ENCODE measurements at regions not wholly inside any gene's neighbourhood (a gene's known extent, or its start where the extent isn't known, plus 50 kb on each side); places are given as distances from the start of the nearest gene placed in this dataset.

GRCh38 chr5:18566671-18567070 is 932.4 kb downstream of the TAF11L14 start:
- Histone ChIP-seq H3K4me1 (ENCODE audit: control insufficient read depth, insufficient read depth, low read length) (no peaks in the 10 kb centered on the region), H4K8ac (ENCODE audit: low read depth in 2 of 2, low read length in 2 of 2) (no peak overlapping the region), H3K4me3 (ENCODE audit: insufficient read depth, low read depth, low read length) (no peak overlapping the region), H2BK20ac (ENCODE audit: low read depth, low read length) (no peak overlapping the region), H3K9me1 (ENCODE audit: insufficient read depth, low read length) (no peaks in the 10 kb centered on the region), H3K79me1 (ENCODE audit: low read depth in 1 of 2, low read length in 2 of 2) (no peaks in the 10 kb centered on the region), H4K20me1 (ENCODE audit: insufficient read depth, low read length) (no peaks in the 10 kb centered on the region), H2BK15ac (ENCODE audit: low read depth, low read length) (no peak overlapping the region), H3K4ac (ENCODE audit: low read depth, low read length) (no peak overlapping the region), H2AK5ac (ENCODE audit: low read depth, low read length) (no peak overlapping the region), H2BK5ac (ENCODE audit: low read depth, low read length, poor library complexity, severe bottlenecking) (no peak overlapping the region), H3K18ac (ENCODE audit: low read depth, low read length) (no peak overlapping the region), H3K23ac (ENCODE audit: low read depth, low read length) (no peak overlapping the region), H3K36me3 (ENCODE audit: control insufficient read depth, insufficient read depth, low read length) (no peaks in the 10 kb centered on the region), H3K14ac (replicated peaks; ENCODE audit: low read depth, low read length) (no peak overlapping the region), H3K56ac (ENCODE audit: extremely low read depth, insufficient read depth, low read length) (no peak overlapping the region), H2BK120ac (ENCODE audit: low read depth, low read length) (no peak overlapping the region), H4K91ac (ENCODE audit: insufficient read depth, low read depth, low read length) (no peak overlapping the region), H3K27ac (ENCODE audit: insufficient read depth, low read length) (no peak overlapping the region), H3K9me3 (ENCODE audit: control insufficient read depth, insufficient read depth, low read length) (peaks cover 2% of the 10 kb centered on the region; the same call in 1 of the 2 replicates), H2AFZ (replicated peaks; ENCODE audit: low read length, poor library complexity) (no peak overlapping the region), H3K4me2 (ENCODE audit: low read depth, low read length) (no peak overlapping the region), H4K5ac (ENCODE audit: low read depth, low read length) (no peak overlapping the region), H2AK9ac (replicated peaks; ENCODE audit: low read depth, low read length, poor library complexity) (no peak overlapping the region), H3K27me3 (ENCODE audit: control insufficient read depth, insufficient read depth, low read length) (no peaks in the 10 kb centered on the region), H3K9ac (ENCODE audit: low read depth, low read length) (no peak overlapping the region)
- ChIA-PET CTCF (no interaction called here), POLR2A (ENCODE audit: unreplicated experiment) (no interaction called here)
- in situ Hi-C loops (cut with MboI; ENCODE audit: low sequenced_read_pairs) = no loop called here
- DNase-seq (no peak), ATAC-seq (ENCODE audit: low read depth) (no peak)
- intact Hi-C loops (cut with micrococcal nuclease) = no loop called here
- dilution Hi-C loops (cut with HindIII; ENCODE audit: low sequenced_read_pairs, unreplicated experiment) = no loop called here
- TF ChIP-seq CHD1 (IDR thresholded peaks at IDR 0.05; ENCODE audit: low read depth, low read length) (no peak), MAFK (IDR thresholded peaks at IDR 0.05; ENCODE audit: low read depth, low read length) (no peak), RAD21 (IDR thresholded peaks at IDR 0.05; ENCODE audit: low read length) (no peak), ELK1 (IDR thresholded peaks at IDR 0.05; ENCODE audit: borderline replicate concordance, low read depth, low read length) (no peak), USF2 (IDR thresholded peaks at IDR 0.05; ENCODE audit: low read depth, low read length) (no peak), RCOR1 (IDR thresholded peaks at IDR 0.05; ENCODE audit: insufficient replicate concordance, low read length) (no peak), BHLHE40 (IDR thresholded peaks at IDR 0.05; ENCODE audit: low read depth, low read length) (no peak), FOS (IDR thresholded peaks at IDR 0.05; ENCODE audit: low read depth, low read length) (no peak), MAZ (IDR thresholded peaks at IDR 0.05; ENCODE audit: borderline replicate concordance, low read depth, low read length) (no peak), CTCF (conservative IDR thresholded peaks at IDR 0.05; ENCODE audit: low read depth, low read length) (no peak), SMC3 (IDR thresholded peaks at IDR 0.05; ENCODE audit: low read depth, low read length) (no peak), NFE2L2 (IDR thresholded peaks at IDR 0.05; ENCODE audit: low read depth, low read length) (no peak), RFX5 (IDR thresholded peaks at IDR 0.05; ENCODE audit: low read depth, low read length) (no peak), CEBPB (IDR thresholded peaks at IDR 0.05; ENCODE audit: low read depth, low read length) (no peak), POLR2A (IDR thresholded peaks at IDR 0.05; ENCODE audit: low read depth, low read length) (no peak), MXI1 (IDR thresholded peaks at IDR 0.05; ENCODE audit: borderline replicate concordance, low read depth, low read length) (no peak)
- BruUV-seq (replicated peaks) = no TSS peak

All from IMR-90 (cell line).